Fibroblast of the aortic adventitia (primary cell): ENCODE measurements at regions not wholly inside any gene's neighbourhood (a gene's known extent, or its start where the extent isn't known, plus 50 kb on each side); places are given as distances from the start of the nearest gene placed in this dataset.
A peak's percentile ranks its signal among the peaks of the same experiment; 100 is the strongest.
"Not testable (repeated sequence)": the region's sequence is repeated elsewhere in the genome, so short reads cannot be mapped to it uniquely, and the experiment has no call there.

Experiments
- DNase-seq: peaks from one replicate; pipeline ENCODE4 v3.0.0-alpha.2; 2010; ENCODE audit warnings: low read depth
- H3K4me3 ChIP-seq: 2 replicates; pipeline ENCODE4 v1.5.1; 2011; ENCODE audit warnings: low read depth, mild to moderate bottlenecking, control low read depth, low read length, moderate library complexity
- CTCF ChIP-seq: IDR thresholded peaks from 2 replicates; pipeline ENCODE4 v1.5.1; 2011; ENCODE audit warnings: mild to moderate bottlenecking, low read length, control low read depth, inconsistent platforms; ENCODE audit not compliant: insufficient read depth

GRCh38 chr9:63912451-63912850 lies 1372.6 kb downstream of the FOXD4L5 start:
- not testable (repeated sequence) for H3K4me3 ChIP-seq, DNase-seq

DNA sequence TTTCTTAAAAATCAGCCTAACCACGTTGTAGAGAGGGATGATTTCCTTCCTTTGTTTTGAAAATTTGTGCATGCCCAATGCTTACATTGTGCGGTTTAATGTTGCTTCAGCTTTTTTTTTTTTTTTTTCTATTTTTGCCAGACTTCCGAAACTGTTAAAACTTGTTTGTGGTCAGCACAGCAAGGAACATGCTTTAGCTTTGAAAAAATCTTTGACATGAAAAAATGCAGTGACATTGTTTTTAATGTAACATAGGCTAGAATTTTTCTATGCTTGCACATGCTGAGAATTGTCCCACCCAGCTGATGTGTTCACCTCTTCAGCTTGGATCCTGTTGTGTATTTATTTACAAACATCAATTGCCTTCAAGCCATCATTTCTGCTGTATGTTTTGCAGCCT lies 1375.9 kb downstream of the FOXD4L5 start:
- not testable (repeated sequence) for H3K4me3 ChIP-seq, DNase-seq

DNA sequence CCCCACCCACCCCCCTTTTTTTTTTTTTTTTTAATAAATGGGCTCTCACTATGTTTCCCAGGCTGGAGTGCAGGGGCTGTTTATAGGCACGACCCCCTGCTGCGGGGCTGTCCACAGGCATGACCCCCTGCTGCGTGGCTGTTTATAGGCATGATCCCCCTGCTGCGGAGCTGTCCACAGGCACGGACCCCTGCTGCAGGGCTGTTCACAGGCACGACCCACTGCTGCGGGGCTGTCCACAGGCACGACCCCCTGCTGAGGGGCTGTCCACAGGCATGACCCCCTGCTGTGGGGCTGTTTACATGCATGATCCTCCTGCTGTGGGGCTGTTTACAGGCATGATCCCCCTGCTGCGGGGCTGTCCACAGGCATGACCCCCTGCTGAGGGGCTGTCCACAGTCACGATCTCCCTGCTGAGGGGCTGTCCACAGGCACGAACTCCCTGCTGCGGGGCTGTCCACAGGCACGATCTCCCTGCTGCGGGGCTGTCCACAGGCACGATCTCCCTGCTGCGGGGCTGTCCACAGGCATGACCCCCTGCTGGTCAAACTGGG lies 1385.3 kb downstream of the FOXD4L5 start:
- DNase-seq, H3K4me3 ChIP-seq: not testable (repeated sequence)

GRCh38 chr9:63881386-63881785 lies 1403.6 kb downstream of the FOXD4L5 start:
- not testable (repeated sequence) for H3K4me3 ChIP-seq, DNase-seq

DNA sequence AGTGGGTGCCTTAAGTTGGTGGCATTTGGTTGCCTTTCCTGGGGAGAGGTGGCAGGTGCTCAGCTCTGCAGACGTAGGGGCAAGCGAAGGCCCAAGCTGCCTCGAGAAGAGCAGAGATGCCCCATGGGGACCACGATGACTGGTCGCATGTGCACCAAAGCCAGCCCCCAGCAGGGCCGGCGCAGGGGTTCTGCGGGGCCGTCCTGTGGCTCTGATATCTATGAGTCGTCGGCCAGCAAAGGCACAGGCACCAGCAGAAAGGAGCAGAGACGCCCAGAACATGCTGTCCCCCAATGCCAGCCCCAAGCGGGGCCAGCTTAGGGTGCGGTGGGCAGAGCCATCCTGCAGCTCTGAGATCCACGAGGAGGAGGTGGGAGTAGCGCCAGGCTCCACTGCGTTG lies 1408.6 kb downstream of the FOXD4L5 start:
- not testable (repeated sequence) for DNase-seq, H3K4me3 ChIP-seq

GRCh38 chr9:63859475-63860215 lies 1425.4 kb downstream of the FOXD4L5 start:
- TF ChIP-seq CTCF = no peak
- DNase-seq = peak; percentile 35
- H3K4me3 ChIP-seq = peak overlapping the region; percentile 61

DNA sequence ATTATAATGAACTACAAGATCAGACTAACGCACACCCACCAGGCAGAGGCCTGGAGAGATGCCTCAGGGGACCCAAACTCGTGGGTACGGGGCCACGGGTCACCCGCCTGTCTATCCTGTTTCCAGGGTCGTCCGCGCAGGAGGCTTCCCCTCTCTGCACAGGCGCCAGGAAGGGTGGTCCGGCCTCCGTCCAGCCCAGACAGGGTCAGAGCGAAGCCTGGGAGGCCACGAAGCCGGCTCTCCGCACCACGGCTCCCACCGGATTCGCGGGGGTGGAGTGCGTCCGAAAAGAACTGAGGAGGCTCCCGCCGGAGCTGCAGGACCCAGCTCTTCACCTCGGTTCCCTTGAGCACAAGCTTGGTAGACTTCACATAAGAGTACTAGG lies 1425.9 kb downstream of the FOXD4L5 start:
- H3K4me3 ChIP-seq = peak overlapping the region; percentile 61

DNA sequence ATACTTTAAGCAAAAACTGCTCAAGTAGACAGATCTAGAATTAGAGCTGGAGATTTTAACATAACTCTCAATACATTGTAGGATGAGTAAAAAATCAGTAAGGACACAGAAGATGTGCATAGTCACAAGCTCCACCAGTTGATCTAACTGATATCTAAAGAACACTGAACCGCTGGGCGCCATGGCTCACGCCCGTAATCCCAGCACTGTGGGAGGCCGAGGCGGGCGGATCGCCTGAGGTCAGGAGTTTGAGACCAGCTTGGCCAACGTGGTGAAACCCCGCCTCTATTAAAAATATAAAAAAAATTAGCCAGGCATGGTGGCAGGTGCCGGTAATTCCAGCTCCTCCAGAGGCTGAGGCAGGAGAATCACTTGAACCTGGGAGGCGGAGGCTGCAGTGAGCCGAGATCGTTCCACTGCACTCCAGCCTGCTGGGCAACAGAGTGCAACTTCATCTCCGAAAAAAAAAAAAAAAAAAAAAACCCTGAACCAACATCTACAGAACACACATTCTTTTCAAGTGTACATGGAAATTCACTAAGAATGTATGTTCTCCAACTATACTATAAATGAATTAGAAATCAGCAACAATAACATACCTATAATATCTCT lies 1431.8 kb downstream of the FOXD4L5 start:
- not testable (repeated sequence) for DNase-seq, H3K4me3 ChIP-seq

More for the DNA sequence above, 1425.9 kb downstream of the FOXD4L5 start:
- DNase-seq = not testable (repeated sequence)

- not testable (repeated sequence) for DNase-seq
Observed at GRCh38 chr9:63824804-63825203, 1460.2 kb downstream of the FOXD4L5 start.

GRCh38 chr9:63823375-63824201 lies 1461.4 kb downstream of the FOXD4L5 start:
- peak; percentile 10 for DNase-seq

More at GRCh38 chr9:63824804-63825203, 1460.2 kb downstream of the FOXD4L5 start:
- not testable (repeated sequence) for H3K4me3 ChIP-seq

GRCh38 chr9:63822615-63823374 lies 1462.2 kb downstream of the FOXD4L5 start:
- H3K4me3 ChIP-seq, DNase-seq: not testable (repeated sequence)

More at GRCh38 chr9:63823375-63824201, 1461.4 kb downstream of the FOXD4L5 start:
- H3K4me3 ChIP-seq = not testable (repeated sequence)

DNA sequence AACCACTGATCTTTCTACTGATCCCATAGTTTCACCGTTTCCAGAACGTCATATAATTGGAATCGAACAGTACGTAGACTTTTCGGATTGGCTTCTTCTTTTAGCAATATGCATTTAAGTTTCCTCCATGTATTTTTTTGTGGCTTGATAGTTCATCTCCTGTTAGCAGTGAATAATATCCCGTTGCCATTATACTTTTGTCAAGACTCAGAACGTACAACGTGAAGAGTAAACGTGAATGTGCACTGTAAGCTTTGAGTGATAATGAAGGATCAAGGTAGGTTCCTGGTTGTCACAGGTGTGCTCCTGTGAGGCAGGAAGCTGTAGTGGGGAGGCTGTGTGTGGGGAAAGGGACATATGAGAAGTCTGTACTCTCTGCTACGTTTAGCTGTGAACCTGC lies 1463.7 kb downstream of the FOXD4L5 start:
- H3K4me3 ChIP-seq, DNase-seq: not testable (repeated sequence)

GRCh38 chr9:63820882-63821281 lies 1464.1 kb downstream of the FOXD4L5 start:
- not testable (repeated sequence) for H3K4me3 ChIP-seq, DNase-seq

DNA sequence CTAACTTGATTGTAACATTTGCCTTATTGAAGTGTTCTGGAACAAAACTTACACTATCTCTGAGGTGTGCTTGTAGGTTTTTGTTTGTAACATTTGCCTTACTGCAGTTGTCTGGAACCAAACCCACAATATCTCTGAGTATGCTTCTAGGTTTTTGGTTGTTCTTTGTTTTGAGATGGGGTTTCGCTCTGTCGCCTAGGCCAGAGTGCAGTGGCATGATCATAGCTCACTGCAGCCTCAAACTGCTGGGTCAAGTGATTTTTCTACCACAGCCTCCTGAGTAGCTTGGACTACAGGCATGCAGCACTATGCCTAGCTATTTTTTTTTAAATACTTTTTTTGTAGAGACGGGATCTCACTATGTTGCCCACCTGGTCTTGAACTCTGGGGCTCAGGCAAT lies 1464.6 kb downstream of the FOXD4L5 start:
- H3K4me3 ChIP-seq, DNase-seq: not testable (repeated sequence)
